HG03060 (cell line): ENCODE measurements at regions not wholly inside any gene's neighbourhood (a gene's known extent, or its start where the extent isn't known, plus 50 kb on each side); places are given as distances from the start of the nearest gene placed in this dataset.
"Not testable (repeated sequence)": the region's sequence is repeated elsewhere in the genome, so short reads cannot be mapped to it uniquely, and the experiment has no call there.

Experiments used
- ATAC-seq: cut with Tn5 transposase; IDR thresholded peaks from one replicate; pipeline ENCODE4 v1.9.1; 2021; ENCODE audit warnings: low read depth, moderate number of reproducible peaks; ENCODE audit not compliant: unreplicated experiment

GRCh38 chr6:112457886-112458285, 110.8 kb downstream of the RFPL4B start:
- ATAC-seq, result no peak

- ATAC-seq, result no peak
Measured at GRCh38 chr6:112459758-112460304, 112.7 kb downstream of the RFPL4B start.

- no peak for ATAC-seq
Measured at GRCh38 chr6:112464901-112465665, 118.0 kb downstream of the RFPL4B start.

GRCh38 chr6:112466373-112467151, 119.4 kb downstream of the RFPL4B start:
- peak; percentile 77 for ATAC-seq

GRCh38 chr6:112468359-112468758, 121.2 kb downstream of the RFPL4B start:
- no peak for ATAC-seq

- ATAC-seq, result no peak
Measured at GRCh38 chr6:112469306-112469705, 122.2 kb downstream of the RFPL4B start.

GRCh38 chr6:112470376-112470775, 123.2 kb downstream of the RFPL4B start:
- ATAC-seq, result no peak

- ATAC-seq, result no peak
Measured at GRCh38 chr6:112470950-112471349, 123.8 kb downstream of the RFPL4B start.

GRCh38 chr6:112475083-112475482, 128.0 kb downstream of the RFPL4B start:
- no peak for ATAC-seq

- ATAC-seq, result no peak
Measured at GRCh38 chr6:112477125-112477524, 130.0 kb downstream of the RFPL4B start.

- ATAC-seq, result no peak
Measured at GRCh38 chr6:112478036-112478435, 130.9 kb downstream of the RFPL4B start.

GRCh38 chr6:112479975-112480374, 132.8 kb downstream of the RFPL4B start:
- ATAC-seq, result not testable (repeated sequence)

- ATAC-seq, result no peak
Measured at GRCh38 chr6:112480553-112480952, 133.4 kb downstream of the RFPL4B start.

GRCh38 chr6:112481211-112481610, 134.1 kb downstream of the RFPL4B start:
- ATAC-seq, result no peak

- no peak for ATAC-seq
Measured at GRCh38 chr6:112482373-112482772, 135.2 kb downstream of the RFPL4B start.

- ATAC-seq, result no peak
Measured at GRCh38 chr6:112485120-112485826, 138.1 kb downstream of the RFPL4B start.

GRCh38 chr6:112485827-112486212, 138.7 kb downstream of the RFPL4B start:
- no peak for ATAC-seq

- no peak for ATAC-seq
Measured at GRCh38 chr6:112486454-112486853, 139.3 kb downstream of the RFPL4B start.

- ATAC-seq, result no peak
Measured at GRCh38 chr6:112488238-112488637, 141.1 kb downstream of the RFPL4B start.

GRCh38 chr6:112501705-112502104, 154.6 kb downstream of the RFPL4B start:
- ATAC-seq, result no peak
